ENCODE measurements at regions not wholly inside any gene's neighbourhood (a gene's known extent, or its start where the extent isn't known, plus 50 kb on each side); places are given as distances from the start of the nearest gene placed in this dataset.

- Histone ChIP-seq H3K4me1 (no peaks in the 10 kb centered on the region), H3K27ac (no peak overlapping the region), H3K36me3 (no peaks in the 10 kb centered on the region), H3K9me3 (no peaks in the 10 kb centered on the region), H3K27me3 (no peaks in the 10 kb centered on the region), H3K4me3 (no peak overlapping the region)
- no peak for TF ChIP-seq CTCF (IDR thresholded peaks at IDR 0.05)
- no peak for TF ChIP-seq POLR2A (IDR thresholded peaks at IDR 0.05)
- no peak for DNase-seq
- intact Hi-C loops (cut with DNase I), result no loop called here
- 51% methylated on average over 7 of the region's 7 CpGs for WGBS (ENCODE audit: insufficient coverage, low coverage, low lambda C conversion rate, missing lambda C conversion rate)
- ATAC-seq, result no peak
Observed at GRCh38 chr15:26103002-26103404, 239.9 kb upstream of the ATP10A start.

- DNase-seq (no peak), ATAC-seq (no peak)
- no peak overlapping the region for H3K4me3 ChIP-seq
- H3K27me3 ChIP-seq, result no peaks in the 10 kb centered on the region
- no peaks in the 10 kb centered on the region for H3K9me3 ChIP-seq
- WGBS (ENCODE audit: insufficient coverage, low coverage, low lambda C conversion rate, missing lambda C conversion rate), result 62% methylated on average over 4 of the region's 4 CpGs
- no peak overlapping the region for H3K27ac ChIP-seq
- H3K4me1 ChIP-seq, result no peaks in the 10 kb centered on the region
- TF ChIP-seq CTCF (IDR thresholded peaks at IDR 0.05), result no peak
- no peak for TF ChIP-seq POLR2A (IDR thresholded peaks at IDR 0.05)
- H3K36me3 ChIP-seq, result no peaks in the 10 kb centered on the region
- intact Hi-C loops (cut with DNase I), result no loop called here
Observed at GRCh38 chr15:26102365-26102764, 239.2 kb upstream of the ATP10A start.

- Histone ChIP-seq H3K4me3 (no peak overlapping the region), H3K27me3 (no peaks in the 10 kb centered on the region), H3K4me1 (no peaks in the 10 kb centered on the region), H3K27ac (no peak overlapping the region), H3K36me3 (no peaks in the 10 kb centered on the region), H3K9me3 (no peaks in the 10 kb centered on the region)
- ATAC-seq (no peak), DNase-seq (no peak)
- WGBS (ENCODE audit: insufficient coverage, low coverage, low lambda C conversion rate, missing lambda C conversion rate), result 70% methylated on average over 3 of the region's 3 CpGs
- TF ChIP-seq CTCF (IDR thresholded peaks at IDR 0.05), result no peak
- no peak for TF ChIP-seq POLR2A (IDR thresholded peaks at IDR 0.05)
- intact Hi-C loops (cut with DNase I), result no loop called here
Observed at GRCh38 chr15:26101443-26101842, 238.3 kb upstream of the ATP10A start.

GRCh38 chr15:26098801-26099200 is 235.7 kb upstream of the ATP10A start:
- ATAC-seq, result no peak
- Histone ChIP-seq H3K4me1 (no peaks in the 10 kb centered on the region), H3K9me3 (no peaks in the 10 kb centered on the region), H3K4me3 (no peak overlapping the region), H3K27me3 (no peaks in the 10 kb centered on the region), H3K36me3 (no peaks in the 10 kb centered on the region), H3K27ac (no peak overlapping the region)
- no peak for DNase-seq
- TF ChIP-seq CTCF (IDR thresholded peaks at IDR 0.05) (no peak), POLR2A (IDR thresholded peaks at IDR 0.05) (no peak)
- intact Hi-C loops (cut with DNase I), result no loop called here
- WGBS (ENCODE audit: insufficient coverage, low coverage, low lambda C conversion rate, missing lambda C conversion rate), result 16% methylated on average over 3 of the region's 3 CpGs

- DNase-seq, result no peak
- no CpG with 5 or more reads among the region's 6 CpGs for WGBS (ENCODE audit: insufficient coverage, low coverage, low lambda C conversion rate, missing lambda C conversion rate)
- H3K9me3 ChIP-seq, result no peaks in the 10 kb centered on the region
Observed at GRCh38 chr15:26097216-26097615, 234.1 kb upstream of the ATP10A start.

More at GRCh38 chr15:26097216-26097615, 234.1 kb upstream of the ATP10A start:
- H3K4me1 ChIP-seq, result no peaks in the 10 kb centered on the region
- no peak for TF ChIP-seq POLR2A (IDR thresholded peaks at IDR 0.05)
- no peak for TF ChIP-seq CTCF (IDR thresholded peaks at IDR 0.05)
- H3K36me3 ChIP-seq, result no peaks in the 10 kb centered on the region
- intact Hi-C loops (cut with DNase I), result no loop called here
- no peak overlapping the region for H3K4me3 ChIP-seq
- H3K27me3 ChIP-seq, result no peaks in the 10 kb centered on the region
- ATAC-seq, result no peak
- no peak overlapping the region for H3K27ac ChIP-seq
